D721Med (cell line): ENCODE measurements at regions not wholly inside any gene's neighbourhood (a gene's known extent, or its start where the extent isn't known, plus 50 kb on each side); places are given as distances from the start of the nearest gene placed in this dataset.
A peak's percentile ranks its signal among the peaks of the same experiment; 100 is the strongest.
"Not testable (repeated sequence)": the region's sequence is repeated elsewhere in the genome, so short reads cannot be mapped to it uniquely, and the experiment has no call there.

Source experiments
- DNase-seq: peaks from one replicate; pipeline ENCODE4 v3.0.0; 2011; ENCODE audit warnings: low spot score; ENCODE audit not compliant: insufficient read length
- FAIRE-seq: peaks from 2 replicates; lab custom pipeline; 2011; peaks lifted over from hg19 to GRCh38; lab: Jason Lieb, UNC
- CTCF ChIP-seq: IDR thresholded peaks from 2 replicates; pipeline ENCODE4 v1.5.1; 2012; ENCODE audit warnings: mild to moderate bottlenecking, control low read depth; ENCODE audit not compliant: insufficient read depth; ENCODE audit errors: missing control alignments

DNA sequence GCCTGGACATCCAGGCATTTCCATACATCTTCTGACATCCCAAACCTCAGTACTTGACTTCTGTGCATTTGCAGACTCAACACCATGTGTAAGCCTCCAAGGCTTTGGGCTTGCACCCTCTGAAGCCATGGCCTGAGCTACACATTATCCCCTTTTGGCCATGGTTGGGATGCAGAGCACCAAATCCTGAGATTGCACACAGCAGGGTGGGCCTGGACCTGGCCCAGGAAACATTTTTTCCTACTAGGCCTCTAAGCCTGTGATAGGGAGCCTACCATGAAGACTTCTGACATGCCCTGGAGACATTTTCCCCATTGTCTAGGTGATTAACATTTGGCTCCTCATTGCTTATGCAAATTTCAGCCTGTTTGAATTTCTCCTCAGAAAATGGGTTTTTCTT is 853.4 kb upstream of the SPRY2 start:
- DNase-seq = no peak
- TF ChIP-seq CTCF = no peak
- FAIRE-seq = no peak

DNA sequence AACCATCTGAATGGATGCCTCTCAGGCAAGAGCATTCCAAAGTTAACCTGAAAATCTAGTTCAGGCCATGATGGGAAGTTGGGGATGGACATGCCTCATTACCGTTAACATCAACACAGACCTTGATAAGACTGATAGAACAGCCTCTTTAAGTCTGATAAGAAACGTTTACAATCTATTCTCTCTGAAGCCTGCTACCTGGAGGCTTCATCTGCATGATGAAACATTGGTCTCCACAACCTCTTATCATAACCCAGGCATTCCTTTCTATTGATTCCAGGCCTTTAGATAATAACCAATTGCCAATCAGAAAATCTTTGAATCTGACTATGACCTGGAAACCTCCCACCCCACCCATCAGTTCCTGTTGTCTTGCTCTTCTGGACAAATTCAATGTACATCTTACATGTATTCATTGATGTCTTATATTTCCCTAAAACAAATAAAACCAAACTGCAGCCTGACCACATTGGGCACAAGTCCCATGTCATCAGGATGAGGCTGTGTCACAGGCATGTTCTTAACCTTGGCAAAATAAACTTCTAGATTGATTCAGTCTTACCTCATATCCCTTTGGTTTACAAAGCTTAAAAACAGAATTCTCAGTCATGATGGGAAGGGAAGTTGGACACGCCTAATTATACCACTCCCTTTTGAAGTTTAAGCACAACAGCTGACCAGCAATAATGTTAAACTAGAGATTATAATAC is 843.8 kb upstream of the SPRY2 start:
- DNase-seq = no peak
- FAIRE-seq = no peak

GRCh38 chr13:81172603-81173002 is 831.7 kb upstream of the SPRY2 start:
- FAIRE-seq (no peak), DNase-seq (no peak)
- TF ChIP-seq CTCF = no peak

More for the DNA sequence above, 843.8 kb upstream of the SPRY2 start:
- TF ChIP-seq CTCF = no peak

DNA sequence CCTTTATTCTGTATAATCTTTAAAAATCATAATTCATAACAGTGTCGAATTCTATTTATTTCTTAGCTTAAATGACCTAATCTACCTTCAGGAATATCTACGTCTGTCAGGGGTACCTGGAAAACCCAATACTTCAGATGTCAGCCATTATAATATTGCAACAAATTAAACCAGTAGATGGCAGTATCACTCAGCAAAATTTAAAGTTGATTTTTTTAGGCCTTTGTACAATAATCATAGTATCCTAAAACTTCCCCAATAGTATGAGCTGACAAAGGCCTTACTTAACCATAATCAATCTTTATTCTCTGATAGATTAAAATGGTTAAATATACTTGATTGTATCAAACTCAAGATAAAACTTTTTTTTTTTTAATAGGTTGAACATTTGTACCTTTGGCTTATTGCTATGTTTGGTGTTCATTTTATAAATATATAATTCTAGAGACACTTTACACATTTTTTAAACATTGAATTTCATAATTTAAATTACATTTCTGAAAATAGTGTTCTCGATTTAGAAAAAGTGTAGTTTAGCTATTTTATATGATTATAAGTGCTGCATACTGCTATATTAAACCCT is 830.2 kb upstream of the SPRY2 start:
- TF ChIP-seq CTCF = peak; percentile 63
- no peak for DNase-seq
- FAIRE-seq = no peak

- not testable (repeated sequence) for FAIRE-seq, DNase-seq
These were observed 822.9 kb upstream of the SPRY2 start for GRCh38 chr13:81163823-81164222.

- no peak for DNase-seq
- FAIRE-seq = no peak
- no peak for TF ChIP-seq CTCF
These were observed 812.6 kb upstream of the SPRY2 start for GRCh38 chr13:81153478-81153877.

DNA sequence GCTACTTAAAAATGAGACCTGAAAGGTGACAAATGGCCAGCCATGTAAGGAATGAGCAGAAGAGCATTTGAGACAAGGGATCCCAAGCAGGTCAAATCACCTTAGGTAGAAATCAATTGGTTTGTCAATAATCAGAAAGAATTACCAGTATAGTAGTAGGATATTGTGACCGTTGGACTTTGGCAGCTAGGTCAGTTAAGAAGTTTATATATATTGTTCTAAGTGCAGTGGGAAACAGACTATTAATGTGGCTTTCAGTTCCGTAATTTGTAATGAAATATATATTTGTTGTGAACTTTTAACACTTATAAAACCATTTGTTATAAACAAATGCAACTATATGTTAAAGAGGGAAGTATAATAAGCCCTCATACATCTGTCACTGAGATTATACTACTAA is 807.9 kb upstream of the SPRY2 start:
- DNase-seq (no peak), FAIRE-seq (no peak)
- TF ChIP-seq CTCF = no peak

GRCh38 chr13:81146576-81146975 is 805.6 kb upstream of the SPRY2 start:
- DNase-seq, FAIRE-seq: not testable (repeated sequence)
